ENCODE measurements at regions not wholly inside any gene's neighbourhood (a gene's known extent, or its start where the extent isn't known, plus 50 kb on each side); places are given as distances from the start of the nearest gene placed in this dataset.

GRCh38 chr11:80632156-80632555 lies 1191.3 kb upstream of the TENM4 start:
- no peak for DNase-seq

GRCh38 chr11:80629466-80629865 lies 1188.6 kb upstream of the TENM4 start:
- DNase-seq = no peak

- no peak for DNase-seq
These were observed 1186.5 kb upstream of the TENM4 start for GRCh38 chr11:80627364-80627763.

- DNase-seq = no peak
These were observed 1185.9 kb upstream of the TENM4 start for GRCh38 chr11:80626721-80627120.

- DNase-seq = no peak
These were observed 1184.7 kb upstream of the TENM4 start for GRCh38 chr11:80625563-80625962.

- DNase-seq = no peak
These were observed 1181.0 kb upstream of the TENM4 start for GRCh38 chr11:80621871-80622270.

GRCh38 chr11:80620867-80621266 lies 1180.0 kb upstream of the TENM4 start:
- no peak for DNase-seq

GRCh38 chr11:80617156-80617555 lies 1176.3 kb upstream of the TENM4 start:
- DNase-seq = no peak

- no peak for DNase-seq
These were observed 1175.4 kb upstream of the TENM4 start for GRCh38 chr11:80616070-80616800.

- DNase-seq = no peak
These were observed 1172.8 kb upstream of the TENM4 start for GRCh38 chr11:80613655-80614054.

GRCh38 chr11:80610516-80610915 lies 1169.7 kb upstream of the TENM4 start:
- DNase-seq = no peak

- DNase-seq = no peak
These were observed 1162.6 kb upstream of the TENM4 start for GRCh38 chr11:80603472-80603871.

GRCh38 chr11:80598905-80599304 lies 1158.1 kb upstream of the TENM4 start:
- no peak for DNase-seq

- no peak for DNase-seq
These were observed 1155.5 kb upstream of the TENM4 start for GRCh38 chr11:80596291-80596810.

GRCh38 chr11:80595011-80595410 lies 1154.2 kb upstream of the TENM4 start:
- DNase-seq = no peak

GRCh38 chr11:80593648-80594374 lies 1153.0 kb upstream of the TENM4 start:
- no peak for DNase-seq

- DNase-seq = no peak
These were observed 1151.7 kb upstream of the TENM4 start for GRCh38 chr11:80592546-80592945.

GRCh38 chr11:80587906-80588305 lies 1147.1 kb upstream of the TENM4 start:
- no peak for DNase-seq

GRCh38 chr11:80586464-80586863 lies 1145.6 kb upstream of the TENM4 start:
- DNase-seq = no peak

GRCh38 chr11:80584661-80585060 lies 1143.8 kb upstream of the TENM4 start:
- DNase-seq = no peak

- DNase-seq = no peak
These were observed 1129.0 kb upstream of the TENM4 start for GRCh38 chr11:80569832-80570231.

GRCh38 chr11:80565231-80565630 lies 1124.4 kb upstream of the TENM4 start:
- DNase-seq = no peak

GRCh38 chr11:80562523-80563125 lies 1121.8 kb upstream of the TENM4 start:
- DNase-seq = no peak

GRCh38 chr11:80559942-80560341 lies 1119.1 kb upstream of the TENM4 start:
- no peak for DNase-seq
